ENCODE measurements at regions not wholly inside any gene's neighbourhood (a gene's known extent, or its start where the extent isn't known, plus 50 kb on each side); places are given as distances from the start of the nearest gene placed in this dataset.
"Not testable (repeated sequence)": the region's sequence is repeated elsewhere in the genome, so short reads cannot be mapped to it uniquely, and the experiment has no call there.

DNA sequence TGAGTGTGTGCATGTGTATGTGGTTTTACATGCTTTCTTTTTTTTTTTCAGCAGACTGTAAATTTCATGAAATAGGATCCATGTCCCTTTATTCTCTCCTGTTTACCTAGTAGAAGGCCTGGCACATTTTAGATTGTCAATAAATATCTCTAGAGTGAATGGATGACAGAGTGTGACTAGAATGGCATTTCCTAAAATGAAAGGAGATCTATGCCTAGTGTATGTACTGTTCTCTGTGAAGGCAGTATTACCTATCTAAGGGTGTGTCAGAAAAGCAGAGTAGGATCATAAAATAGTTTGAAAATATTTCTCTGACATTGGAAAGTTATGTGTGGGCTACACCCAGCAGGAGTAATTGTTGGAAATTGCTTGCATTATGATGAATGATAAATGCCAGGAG lies 1876.0 kb upstream of the C9orf72 start:
- ATAC-seq (no peak), DNase-seq (ENCODE audit: low read depth, low spot score) (no peak)
- no peaks in the 10 kb centered on the region for H3K27me3 ChIP-seq (ENCODE audit: insufficient read depth, low read length)
- no peaks in the 10 kb centered on the region for H3K36me3 ChIP-seq (ENCODE audit: control insufficient read depth in 1 of 2, insufficient read depth in 2 of 2, low read length in 2 of 2)
- ChIA-PET CTCF (no interaction called here), RAD21 (ENCODE audit: low non-redundant PET in 1 of 2, low total read pairs in 2 of 2, uncharacterized antibody in 2 of 2, unreplicated experiment in 2 of 2) (no interaction called here), POLR2A (no interaction called here)
- no peaks in the 10 kb centered on the region for H3K4me1 ChIP-seq (ENCODE audit: control insufficient read depth in 1 of 2, insufficient read depth in 2 of 2, low read length in 2 of 2)
- no peak overlapping the region for H3K4me2 ChIP-seq (ENCODE audit: low read length)
- no peak overlapping the region for H3K27ac ChIP-seq (ENCODE audit: low read depth, low read length)
- H3K9me3 ChIP-seq (ENCODE audit: control insufficient read depth in 1 of 2, insufficient read depth in 1 of 2, low read depth in 1 of 2, low read length in 2 of 2) = peaks cover 0 to 7% of the 10 kb centered on the region in 2 experiments; a peak in 1 of 4 replicates
- intact Hi-C loops (cut with micrococcal nuclease) = no loop called here
- H3K9me2 ChIP-seq (ENCODE audit: insufficient read depth) = no peaks in the 10 kb centered on the region
- H3K4me3 ChIP-seq (replicated peaks in 1 of 2; ENCODE audit: low read depth in 1 of 2, low read length in 2 of 2) = no peak overlapping the region
- no peak overlapping the region for H2AFZ ChIP-seq (ENCODE audit: low read depth, low read length, poor library complexity, severe bottlenecking)
- no peak for TF ChIP-seq EZH2phosphoT487 (IDR thresholded peaks at IDR 0.05; ENCODE audit: borderline replicate concordance)
- no peak for TF ChIP-seq EZH2 (IDR thresholded peaks at IDR 0.05)
- no peak for TF ChIP-seq RAD21 (IDR thresholded peaks at IDR 0.05; ENCODE audit: low read depth)
- TF ChIP-seq, protein P1, sequence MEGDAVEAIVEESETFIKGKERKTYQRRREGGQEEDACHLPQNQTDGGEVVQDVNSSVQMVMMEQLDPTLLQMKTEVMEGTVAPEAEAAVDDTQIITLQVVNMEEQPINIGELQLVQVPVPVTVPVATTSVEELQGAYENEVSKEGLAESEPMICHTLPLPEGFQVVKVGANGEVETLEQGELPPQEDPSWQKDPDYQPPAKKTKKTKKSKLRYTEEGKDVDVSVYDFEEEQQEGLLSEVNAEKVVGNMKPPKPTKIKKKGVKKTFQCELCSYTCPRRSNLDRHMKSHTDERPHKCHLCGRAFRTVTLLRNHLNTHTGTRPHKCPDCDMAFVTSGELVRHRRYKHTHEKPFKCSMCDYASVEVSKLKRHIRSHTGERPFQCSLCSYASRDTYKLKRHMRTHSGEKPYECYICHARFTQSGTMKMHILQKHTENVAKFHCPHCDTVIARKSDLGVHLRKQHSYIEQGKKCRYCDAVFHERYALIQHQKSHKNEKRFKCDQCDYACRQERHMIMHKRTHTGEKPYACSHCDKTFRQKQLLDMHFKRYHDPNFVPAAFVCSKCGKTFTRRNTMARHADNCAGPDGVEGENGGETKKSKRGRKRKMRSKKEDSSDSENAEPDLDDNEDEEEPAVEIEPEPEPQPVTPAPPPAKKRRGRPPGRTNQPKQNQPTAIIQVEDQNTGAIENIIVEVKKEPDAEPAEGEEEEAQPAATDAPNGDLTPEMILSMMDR (IDR thresholded peaks at IDR 0.05 in 2 of 3, conservative IDR thresholded peaks at IDR 0.05 in 1 of 3; ENCODE audit: borderline replicate concordance in 1 of 3, insufficient read depth in 1 of 3, low read depth in 2 of 3, low read length in 2 of 3) = no peak
- no peak for TF ChIP-seq ZFX (IDR thresholded peaks at IDR 0.05)
- TF ChIP-seq, protein P2, sequence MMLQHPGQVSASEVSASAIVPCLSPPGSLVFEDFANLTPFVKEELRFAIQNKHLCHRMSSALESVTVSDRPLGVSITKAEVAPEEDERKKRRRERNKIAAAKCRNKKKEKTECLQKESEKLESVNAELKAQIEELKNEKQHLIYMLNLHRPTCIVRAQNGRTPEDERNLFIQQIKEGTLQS (IDR thresholded peaks at IDR 0.05) = no peak
- TF ChIP-seq TCF7L2 (IDR thresholded peaks at IDR 0.05; ENCODE audit: borderline replicate concordance, extremely low read depth, insufficient read depth, insufficient read length) = no peak
- TF ChIP-seq POLR2A (IDR thresholded peaks at IDR 0.05; ENCODE audit: borderline replicate concordance, extremely low read depth, insufficient read depth, insufficient read length) = no peak
- TF ChIP-seq, protein P3, sequence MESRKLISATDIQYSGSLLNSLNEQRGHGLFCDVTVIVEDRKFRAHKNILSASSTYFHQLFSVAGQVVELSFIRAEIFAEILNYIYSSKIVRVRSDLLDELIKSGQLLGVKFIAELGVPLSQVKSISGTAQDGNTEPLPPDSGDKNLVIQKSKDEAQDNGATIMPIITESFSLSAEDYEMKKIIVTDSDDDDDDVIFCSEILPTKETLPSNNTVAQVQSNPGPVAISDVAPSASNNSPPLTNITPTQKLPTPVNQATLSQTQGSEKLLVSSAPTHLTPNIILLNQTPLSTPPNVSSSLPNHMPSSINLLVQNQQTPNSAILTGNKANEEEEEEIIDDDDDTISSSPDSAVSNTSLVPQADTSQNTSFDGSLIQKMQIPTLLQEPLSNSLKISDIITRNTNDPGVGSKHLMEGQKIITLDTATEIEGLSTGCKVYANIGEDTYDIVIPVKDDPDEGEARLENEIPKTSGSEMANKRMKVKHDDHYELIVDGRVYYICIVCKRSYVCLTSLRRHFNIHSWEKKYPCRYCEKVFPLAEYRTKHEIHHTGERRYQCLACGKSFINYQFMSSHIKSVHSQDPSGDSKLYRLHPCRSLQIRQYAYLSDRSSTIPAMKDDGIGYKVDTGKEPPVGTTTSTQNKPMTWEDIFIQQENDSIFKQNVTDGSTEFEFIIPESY (IDR thresholded peaks at IDR 0.05; ENCODE audit: extremely low read depth, insufficient replicate concordance, low read length) = no peak
- no peaks in the 10 kb centered on the region for H4K20me1 ChIP-seq (ENCODE audit: insufficient read depth)
- H3K9ac ChIP-seq (ENCODE audit: low read length) = no peak overlapping the region
- no TSS peak for BruUV-seq (replicated peaks)
- H3K79me2 ChIP-seq (ENCODE audit: insufficient read depth, low read length) = no peaks in the 10 kb centered on the region

DNA sequence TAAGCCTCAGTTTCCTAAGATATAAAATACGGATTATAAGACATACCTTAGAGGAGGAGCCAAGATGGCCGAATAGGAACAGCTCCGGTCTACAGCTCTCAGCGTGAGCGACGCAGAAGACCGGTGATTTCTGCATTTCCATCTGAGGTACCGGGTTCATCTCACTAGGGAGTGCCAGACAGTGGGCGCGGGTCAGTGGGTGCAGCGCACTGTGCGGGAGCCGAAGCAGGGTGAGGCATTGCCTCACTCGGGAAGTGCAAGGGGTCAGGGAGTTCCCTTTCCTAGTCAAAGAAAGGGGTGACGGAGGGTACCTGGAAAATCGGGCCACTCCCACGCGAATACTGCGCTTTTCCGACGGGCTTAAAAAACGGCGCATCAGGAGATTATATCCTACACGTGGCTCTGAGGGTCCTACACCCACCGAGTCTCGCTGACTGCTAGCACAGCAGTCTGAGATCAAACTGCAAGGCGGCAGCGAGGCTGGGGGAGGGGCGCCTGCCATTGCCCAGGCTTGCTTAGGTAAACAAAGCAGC lies 1877.1 kb upstream of the C9orf72 start:
- H3K4me3 ChIP-seq (replicated peaks in 1 of 2; ENCODE audit: low read depth in 1 of 2, low read length in 2 of 2) = not testable (repeated sequence)

More for the DNA sequence above, 1877.1 kb upstream of the C9orf72 start:
- H3K4me2 ChIP-seq (ENCODE audit: low read length); H3K79me2 ChIP-seq (ENCODE audit: insufficient read depth, low read length); H2AFZ ChIP-seq (ENCODE audit: low read depth, low read length, poor library complexity, severe bottlenecking); H3K9me2 ChIP-seq (ENCODE audit: insufficient read depth); BruUV-seq (replicated peaks); H3K27me3 ChIP-seq (ENCODE audit: insufficient read depth, low read length); DNase-seq (ENCODE audit: low read depth, low spot score); intact Hi-C loops (cut with micrococcal nuclease); H4K20me1 ChIP-seq (ENCODE audit: insufficient read depth); H3K9ac ChIP-seq (ENCODE audit: low read length); CTCF ChIA-PET; H3K9me3 ChIP-seq (ENCODE audit: control insufficient read depth in 1 of 2, insufficient read depth in 1 of 2, low read depth in 1 of 2, low read length in 2 of 2); ATAC-seq; H3K36me3 ChIP-seq (ENCODE audit: control insufficient read depth in 1 of 2, insufficient read depth in 2 of 2, low read length in 2 of 2); RAD21 ChIA-PET (ENCODE audit: low non-redundant PET in 1 of 2, low total read pairs in 2 of 2, uncharacterized antibody in 2 of 2, unreplicated experiment in 2 of 2); H3K27ac ChIP-seq (ENCODE audit: low read depth, low read length); H3K4me1 ChIP-seq (ENCODE audit: control insufficient read depth in 1 of 2, insufficient read depth in 2 of 2, low read length in 2 of 2); POLR2A ChIA-PET: not testable (repeated sequence)
